Endothelial cell of umbilical vein (primary cell): ENCODE measurements at regions not wholly inside any gene's neighbourhood (a gene's known extent, or its start where the extent isn't known, plus 50 kb on each side); places are given as distances from the start of the nearest gene placed in this dataset.

Experiments used
- BruUV-seq: library from RNA; stranded (reverse); fragments of 400-500 nt; replicated peaks from 2 replicates; lab custom pipeline; 2021; lab: Mats Ljungman, UMichigan
- CTCF ChIA-PET: fragments of 300-600, 350-600 bp; sonication (Branson Sonifier 250); formaldehyde crosslinking; loops from one replicate; lab custom pipeline; 2021; ENCODE audit warnings: antibody characterized with exemption, inconsistent platforms; lab: Charles Lee
- POLR2A ChIA-PET: fragments of 300-600, 350-600 bp; sonication (Branson Sonifier 250); formaldehyde crosslinking; loops from one replicate; lab custom pipeline; 2021; ENCODE audit warnings: antibody characterized with exemption, inconsistent platforms; lab: Charles Lee
- DNase-seq: peaks from one replicate; pipeline ENCODE4 v3.0.0-alpha.2; 2011; ENCODE audit warnings: low read depth, low spot score
- FAIRE-seq: peaks from 2 replicates; lab custom pipeline; 2011; peaks lifted over from hg19 to GRCh38; lab: Jason Lieb, UNC
- H2AFZ ChIP-seq: 2 replicates; pipeline ENCODE4 v1.6.0; 2012; ENCODE audit warnings: low read depth, low read length, control low read depth, inconsistent platforms
- H3K27ac ChIP-seq: 2 replicates; pipeline ENCODE4 v1.5.1; 2011; ENCODE audit warnings: low read depth, mild to moderate bottlenecking, control low read depth, low read length, moderate library complexity; ENCODE audit not compliant: insufficient read depth
- H3K27me3 ChIP-seq, 2 experiments: 2 replicates each; pipeline versions ENCODE4 v1.6.0 to v1.6.1; 2011; ENCODE audit warnings: low read length in 2 of 2, mixed read lengths in 1 of 2; ENCODE audit not compliant: control insufficient read depth in 2 of 2, insufficient read depth in 2 of 2
- H3K36me3 ChIP-seq, 2 experiments: 2 replicates in 1 of 2; 3 replicates in 1 of 2; pipeline ENCODE4 v1.5.1; 2011; ENCODE audit warnings: low read length in 2 of 2, mild to moderate bottlenecking in 1 of 2, moderate library complexity in 1 of 2; ENCODE audit not compliant: control insufficient read depth in 2 of 2, insufficient read depth in 2 of 2; ENCODE audit errors: extremely low read depth in 1 of 2
- H3K4me1 ChIP-seq: 3 replicates; pipeline ENCODE4 v1.5.1; 2011; ENCODE audit warnings: mild to moderate bottlenecking, low read length; ENCODE audit not compliant: control insufficient read depth, insufficient read depth; ENCODE audit errors: extremely low read depth
- H3K4me2 ChIP-seq: 2 replicates; pipeline ENCODE4 v1.6.1; 2011; ENCODE audit warnings: low read length, control low read depth, mixed read lengths; ENCODE audit not compliant: insufficient read depth
- H3K4me3 ChIP-seq, 3 experiments: fragments of 200-600 bp in 1 of 3; sonication (generic), shearing (Covaris generic) in 1 of 3; replicated peaks in 1 of 3; 2 replicates each; pipeline ENCODE4 v1.5.1; 2011 to 2016; ENCODE audit warnings: control low read depth in 3 of 3, low read length in 3 of 3, mild to moderate bottlenecking in 2 of 3, inconsistent platforms in 1 of 3, low read depth in 1 of 3, moderate library complexity in 1 of 3; ENCODE audit not compliant: insufficient read depth in 1 of 3
- H3K79me2 ChIP-seq: 2 replicates; pipeline ENCODE4 v1.6.0; 2012; ENCODE audit warnings: low read length, inconsistent platforms; ENCODE audit not compliant: control insufficient read depth, insufficient read depth
- H3K9ac ChIP-seq: replicated peaks from 2 replicates; pipeline ENCODE3; 2011; ENCODE audit warnings: low read length, control low read depth; ENCODE audit not compliant: insufficient read depth; ENCODE audit errors: extremely low read depth
- H3K9me1 ChIP-seq: replicated peaks from 3 replicates; pipeline ENCODE4 v1.6.0; 2011; ENCODE audit warnings: mild to moderate bottlenecking, low read length; ENCODE audit not compliant: control insufficient read depth, insufficient read depth; ENCODE audit errors: extremely low read depth
- H3K9me3 ChIP-seq: replicated peaks from 2 replicates; pipeline ENCODE4 v1.5.1; 2012; ENCODE audit warnings: low read length, inconsistent platforms; ENCODE audit not compliant: control insufficient read depth, insufficient read depth
- H4K20me1 ChIP-seq: replicated peaks from 2 replicates; pipeline ENCODE3; 2011; ENCODE audit warnings: mild to moderate bottlenecking, low read length; ENCODE audit not compliant: control insufficient read depth, insufficient read depth; ENCODE audit errors: extremely low read depth
- CTCF ChIP-seq, 2 donors: IDR thresholded peaks; 1 replicate in 1 of 2; 2 replicates in 1 of 2; pipeline ENCODE4 v1.5.1; 2011; ENCODE audit warnings: low read length in 2 of 2, mild to moderate bottlenecking in 2 of 2, moderate library complexity in 2 of 2, control low read depth in 1 of 2, inconsistent platforms in 1 of 2, low read depth in 1 of 2; ENCODE audit not compliant: insufficient read depth in 1 of 2; ENCODE audit errors: extremely low read depth in 1 of 2
- EZH2 ChIP-seq: IDR thresholded peaks from 2 replicates; pipeline ENCODE4 v1.6.1; 2012; ENCODE audit warnings: borderline replicate concordance, low read depth, mild to moderate bottlenecking, moderate library complexity, low read length, inconsistent platforms; ENCODE audit not compliant: severe bottlenecking
- FOS ChIP-seq: IDR thresholded peaks from 2 replicates; pipeline ENCODE4 v1.6.1; 2011; ENCODE audit warnings: mild to moderate bottlenecking, low read length, moderate library complexity, borderline replicate concordance; ENCODE audit not compliant: insufficient read depth
- GATA2 ChIP-seq: IDR thresholded peaks from 2 replicates; pipeline ENCODE4 v1.7.0; 2011; ENCODE audit warnings: low read depth, mild to moderate bottlenecking, moderate library complexity, mixed read lengths, low read length; ENCODE audit not compliant: insufficient read length, insufficient read depth
- JUN ChIP-seq: IDR thresholded peaks from 2 replicates; pipeline ENCODE4 v1.6.1; 2011; ENCODE audit warnings: borderline replicate concordance, low read depth; ENCODE audit not compliant: insufficient read length, insufficient read depth
- MAX ChIP-seq: IDR thresholded peaks from 2 replicates; pipeline ENCODE4 v1.6.1; 2011; ENCODE audit not compliant: insufficient read depth, insufficient read length
- MYC ChIP-seq: IDR thresholded peaks from one replicate; pipeline ENCODE4 v1.6.1; 2011; ENCODE audit warnings: mild to moderate bottlenecking, low read depth, low read length
- POLR2A ChIP-seq: IDR thresholded peaks from 2 replicates; pipeline ENCODE4 v1.6.1; 2012; ENCODE audit warnings: low read depth, mild to moderate bottlenecking, control low read depth, low read length
- POLR2AphosphoS5 ChIP-seq: IDR thresholded peaks from 2 replicates; pipeline ENCODE4 v1.6.1; 2012; ENCODE audit warnings: low read depth, mild to moderate bottlenecking, control low read depth, low read length, moderate library complexity; ENCODE audit not compliant: insufficient read depth
- dilution Hi-C: fragments of 300-500 bp; cut with MboI; formaldehyde crosslinking; loops from one replicate; pipeline ENCODE4 v1.15.0; 2019; ENCODE audit warnings: low sequenced_read_pairs; ENCODE audit not compliant: extremely low pct_ligation_motif_present
- intact Hi-C: fragments of 100-400 bp; cut with micrococcal nuclease; formaldehyde crosslinking; loops from one replicate; pipeline ENCODE4 v1.10.0; 2022

- no peaks in the 10 kb centered on the region for H3K4me1 ChIP-seq
- H3K9me1 ChIP-seq: no peaks in the 10 kb centered on the region
- ChIA-PET POLR2A (no interaction called here), CTCF (no interaction called here)
- peaks cover 12% of the 10 kb centered on the region for H3K9me3 ChIP-seq
- H3K9ac ChIP-seq: no peak overlapping the region
- H3K79me2 ChIP-seq: no peaks in the 10 kb centered on the region
- FAIRE-seq (no peak), DNase-seq (no peak)
- BruUV-seq: no TSS peak
- no peaks in the 10 kb centered on the region for H3K36me3 ChIP-seq
- no peaks in the 10 kb centered on the region for H3K27me3 ChIP-seq
- dilution Hi-C loops: no loop called here
- H2AFZ ChIP-seq: no peak overlapping the region
- H4K20me1 ChIP-seq: no peaks in the 10 kb centered on the region
- H3K4me3 ChIP-seq: no peak overlapping the region
- intact Hi-C loops: no loop called here
- TF ChIP-seq MYC (no peak), JUN (no peak), POLR2A (no peak), POLR2AphosphoS5 (no peak), MAX (no peak), GATA2 (no peak), EZH2 (no peak), FOS (no peak), CTCF (IDR thresholded peaks at IDR 0.05; ENCODE audit: extremely low read depth in 1 of 2, insufficient read depth in 1 of 2, low read depth in 1 of 2, low read length in 2 of 2) (no peak)
- no peak overlapping the region for H3K4me2 ChIP-seq
- H3K27ac ChIP-seq: no peak overlapping the region
Observed at GRCh38 chr13:111911754-111912452, 155.0 kb upstream of the SOX1 start.
